Astrocyte (in vitro differentiated cells and primary cell): ENCODE measurements at regions not wholly inside any gene's neighbourhood (a gene's known extent, or its start where the extent isn't known, plus 50 kb on each side); places are given as distances from the start of the nearest gene placed in this dataset.

Experiments used
- CTCF ChIP-seq: IDR thresholded peaks from 2 replicates; pipeline ENCODE4 v1.5.1; 2011; ENCODE audit warnings: low read depth, mild to moderate bottlenecking, inconsistent platforms, low read length, moderate library complexity; ENCODE audit not compliant: insufficient read depth
- EZH2 ChIP-seq: IDR thresholded peaks from 2 replicates; pipeline ENCODE4 v1.6.1; 2012; ENCODE audit warnings: mild to moderate bottlenecking, low read length, inconsistent platforms; ENCODE audit not compliant: insufficient read depth

- TF ChIP-seq CTCF (no peak), EZH2 (no peak)
Observed at GRCh38 chr1:193472838-193473398, 286.5 kb upstream of the B3GALT2 start.
